ENCODE measurements at regions not wholly inside any gene's neighbourhood (a gene's known extent, or its start where the extent isn't known, plus 50 kb on each side); places are given as distances from the start of the nearest gene placed in this dataset.
"Not testable (repeated sequence)": the region's sequence is repeated elsewhere in the genome, so short reads cannot be mapped to it uniquely, and the experiment has no call there.

DNA sequence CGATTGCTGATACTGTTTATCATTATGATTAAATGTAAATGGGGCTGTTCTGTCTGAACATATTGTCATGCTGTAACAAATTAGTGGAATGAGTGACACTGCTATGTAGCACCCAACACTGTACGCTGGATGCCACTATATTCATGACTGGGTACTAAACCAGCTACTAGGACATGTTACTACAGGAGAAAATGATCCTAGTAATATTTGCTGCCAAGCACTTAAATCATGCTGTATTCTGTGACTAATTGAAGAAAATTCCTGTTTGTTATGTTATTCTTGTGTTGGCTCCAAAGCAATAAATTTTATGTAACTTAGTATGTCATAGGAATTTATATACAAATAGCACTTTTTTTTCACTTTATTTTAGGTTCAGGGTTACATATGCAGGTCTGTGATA, 804.2 kb downstream of the CENPC start:
- Histone ChIP-seq H3K9me3 (no peaks in the 10 kb centered on the region), H3K27me3 (no peaks in the 10 kb centered on the region), H3K4me3 (no peak overlapping the region), H3K36me3 (no peaks in the 10 kb centered on the region), H3K27ac (no peak overlapping the region), H3K4me1 (no peaks in the 10 kb centered on the region)
- intact Hi-C loops (cut with DNase I; ENCODE audit: low total_unique reads): no loop called here
- no peak for DNase-seq (ENCODE audit: low spot score in 2 of 2)
- TF ChIP-seq POLR2AphosphoS5 (IDR thresholded peaks at IDR 0.05): no peak
- TF ChIP-seq POLR2A (IDR thresholded peaks at IDR 0.05): no peak
- TF ChIP-seq, protein P1, sequence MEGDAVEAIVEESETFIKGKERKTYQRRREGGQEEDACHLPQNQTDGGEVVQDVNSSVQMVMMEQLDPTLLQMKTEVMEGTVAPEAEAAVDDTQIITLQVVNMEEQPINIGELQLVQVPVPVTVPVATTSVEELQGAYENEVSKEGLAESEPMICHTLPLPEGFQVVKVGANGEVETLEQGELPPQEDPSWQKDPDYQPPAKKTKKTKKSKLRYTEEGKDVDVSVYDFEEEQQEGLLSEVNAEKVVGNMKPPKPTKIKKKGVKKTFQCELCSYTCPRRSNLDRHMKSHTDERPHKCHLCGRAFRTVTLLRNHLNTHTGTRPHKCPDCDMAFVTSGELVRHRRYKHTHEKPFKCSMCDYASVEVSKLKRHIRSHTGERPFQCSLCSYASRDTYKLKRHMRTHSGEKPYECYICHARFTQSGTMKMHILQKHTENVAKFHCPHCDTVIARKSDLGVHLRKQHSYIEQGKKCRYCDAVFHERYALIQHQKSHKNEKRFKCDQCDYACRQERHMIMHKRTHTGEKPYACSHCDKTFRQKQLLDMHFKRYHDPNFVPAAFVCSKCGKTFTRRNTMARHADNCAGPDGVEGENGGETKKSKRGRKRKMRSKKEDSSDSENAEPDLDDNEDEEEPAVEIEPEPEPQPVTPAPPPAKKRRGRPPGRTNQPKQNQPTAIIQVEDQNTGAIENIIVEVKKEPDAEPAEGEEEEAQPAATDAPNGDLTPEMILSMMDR (IDR thresholded peaks at IDR 0.05): no peak

DNA sequence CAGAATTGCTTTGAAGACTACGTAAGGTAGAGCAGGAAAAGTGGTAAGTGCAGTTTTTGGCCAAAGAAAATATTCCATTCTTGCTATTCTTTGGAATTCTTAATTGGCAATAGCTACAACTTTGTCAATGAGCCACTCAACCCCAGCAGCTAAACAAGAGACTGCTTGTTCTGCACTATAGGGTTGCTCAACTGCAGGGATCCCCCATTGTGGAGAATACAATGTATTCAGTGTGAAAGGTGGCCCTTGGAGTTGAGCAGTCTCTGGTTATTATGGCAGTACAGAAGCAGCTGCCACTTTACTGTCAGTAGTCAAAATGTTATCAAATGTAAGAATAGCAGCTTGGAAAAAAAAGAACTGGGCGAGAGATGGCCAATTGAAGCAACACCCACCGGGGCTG, 808.7 kb downstream of the CENPC start:
- no peak for TF ChIP-seq POLR2A (IDR thresholded peaks at IDR 0.05)
- TF ChIP-seq, protein P1 (IDR thresholded peaks at IDR 0.05): no peak
- TF ChIP-seq POLR2AphosphoS5 (IDR thresholded peaks at IDR 0.05): no peak
- no peak overlapping the region for H3K4me3 ChIP-seq
- no peak overlapping the region for H3K27ac ChIP-seq
- DNase-seq (ENCODE audit: low spot score in 2 of 2): peak in 1 of 2 donors; percentile 17
- no peaks in the 10 kb centered on the region for H3K4me1 ChIP-seq
- H3K27me3 ChIP-seq: no peaks in the 10 kb centered on the region
- no peaks in the 10 kb centered on the region for H3K36me3 ChIP-seq
- H3K9me3 ChIP-seq: no peaks in the 10 kb centered on the region
- intact Hi-C loops (cut with DNase I; ENCODE audit: low total_unique reads): no loop called here

DNA sequence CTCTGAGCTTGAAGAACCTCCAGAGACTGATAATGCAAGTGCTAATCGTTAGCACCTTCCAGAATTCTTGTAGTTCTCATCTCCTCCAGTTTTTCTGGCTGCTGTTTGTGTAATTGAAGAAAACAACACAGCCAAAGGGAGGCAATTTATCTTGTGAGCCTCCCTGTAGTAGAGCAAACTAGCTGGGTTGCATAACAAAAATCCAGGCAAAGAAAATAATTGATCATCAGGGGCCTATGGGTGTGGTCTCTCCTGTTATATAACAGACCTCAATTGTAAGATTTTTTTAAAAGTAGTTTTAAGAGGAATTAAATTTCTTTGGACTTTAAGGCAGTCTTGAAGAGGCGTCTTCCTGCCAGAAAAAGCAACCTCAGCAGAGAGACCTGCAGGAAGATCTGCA, 817.0 kb downstream of the CENPC start:
- no peaks in the 10 kb centered on the region for H3K9me3 ChIP-seq
- DNase-seq (ENCODE audit: low spot score in 2 of 2): no peak
- no peak overlapping the region for H3K27ac ChIP-seq
- no peaks in the 10 kb centered on the region for H3K36me3 ChIP-seq
- no peak overlapping the region for H3K4me3 ChIP-seq
- intact Hi-C loops (cut with DNase I; ENCODE audit: low total_unique reads): no loop called here
- TF ChIP-seq POLR2A (IDR thresholded peaks at IDR 0.05): no peak
- TF ChIP-seq POLR2AphosphoS5 (IDR thresholded peaks at IDR 0.05): no peak
- TF ChIP-seq, protein P1 (IDR thresholded peaks at IDR 0.05): no peak
- no peaks in the 10 kb centered on the region for H3K4me1 ChIP-seq
- no peaks in the 10 kb centered on the region for H3K27me3 ChIP-seq

DNA sequence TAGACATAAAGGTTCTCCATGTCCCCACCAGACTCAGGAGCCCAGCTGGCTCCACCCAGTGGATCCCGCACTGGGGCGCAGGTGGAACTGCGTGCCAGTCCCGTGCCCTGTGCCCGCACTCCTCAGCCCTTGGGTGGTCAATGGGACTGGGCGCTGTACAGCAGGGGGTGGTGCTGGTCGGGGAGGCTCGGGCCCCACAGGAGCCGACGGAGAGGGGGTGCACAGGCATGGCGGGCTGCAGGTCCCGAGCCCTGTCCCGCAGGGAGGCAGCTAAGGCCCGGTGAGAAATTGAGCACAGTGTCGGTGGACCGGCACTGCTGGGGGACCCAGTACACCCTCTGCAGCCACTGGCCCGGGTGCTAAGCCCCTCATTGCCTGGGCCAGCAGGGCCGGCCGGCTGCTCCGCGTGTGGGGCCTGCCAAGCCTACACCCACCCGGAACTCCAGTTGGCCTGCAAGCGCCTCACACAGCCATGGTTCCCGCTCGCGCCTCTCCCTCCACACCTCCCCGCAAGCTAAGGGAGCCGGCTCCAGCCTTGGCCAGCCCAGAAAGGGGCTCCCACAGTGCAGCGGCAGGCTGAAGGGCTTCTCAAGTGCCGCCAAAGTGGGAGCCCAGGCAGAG, 832.9 kb downstream of the CENPC start:
- H3K9me3 ChIP-seq; H3K27ac ChIP-seq; H3K4me1 ChIP-seq; H3K4me3 ChIP-seq; DNase-seq (ENCODE audit: low spot score in 2 of 2); H3K27me3 ChIP-seq; intact Hi-C loops (cut with DNase I; ENCODE audit: low total_unique reads); H3K36me3 ChIP-seq: not testable (repeated sequence)

DNA sequence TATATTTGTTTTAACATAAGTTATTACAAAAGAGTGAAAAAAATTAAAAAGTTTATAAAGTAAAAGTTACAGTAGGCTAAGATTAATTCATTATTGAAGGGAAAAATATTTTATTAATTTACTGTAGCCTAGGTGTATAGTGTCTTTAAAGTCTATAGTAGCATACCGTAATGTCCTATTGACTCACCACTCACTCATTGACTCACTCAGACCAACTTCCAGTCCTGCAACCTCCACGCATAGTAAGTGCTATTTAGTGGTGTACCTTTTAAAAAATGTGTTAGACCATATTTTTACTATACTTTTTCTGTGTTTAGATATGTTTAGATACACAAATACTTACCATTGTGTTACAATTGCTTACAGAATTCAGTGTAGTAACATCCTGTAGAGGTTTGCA, 841.1 kb downstream of the CENPC start:
- DNase-seq (ENCODE audit: low spot score in 2 of 2): no peak
- intact Hi-C loops (cut with DNase I; ENCODE audit: low total_unique reads): no loop called here
- TF ChIP-seq POLR2AphosphoS5 (IDR thresholded peaks at IDR 0.05) (no peak), POLR2A (IDR thresholded peaks at IDR 0.05) (no peak)
- TF ChIP-seq, protein P1 (IDR thresholded peaks at IDR 0.05): no peak
- Histone ChIP-seq H3K27me3 (no peaks in the 10 kb centered on the region), H3K4me3 (no peak overlapping the region), H3K27ac (no peak overlapping the region), H3K9me3 (no peaks in the 10 kb centered on the region), H3K36me3 (no peaks in the 10 kb centered on the region), H3K4me1 (no peaks in the 10 kb centered on the region)

DNA sequence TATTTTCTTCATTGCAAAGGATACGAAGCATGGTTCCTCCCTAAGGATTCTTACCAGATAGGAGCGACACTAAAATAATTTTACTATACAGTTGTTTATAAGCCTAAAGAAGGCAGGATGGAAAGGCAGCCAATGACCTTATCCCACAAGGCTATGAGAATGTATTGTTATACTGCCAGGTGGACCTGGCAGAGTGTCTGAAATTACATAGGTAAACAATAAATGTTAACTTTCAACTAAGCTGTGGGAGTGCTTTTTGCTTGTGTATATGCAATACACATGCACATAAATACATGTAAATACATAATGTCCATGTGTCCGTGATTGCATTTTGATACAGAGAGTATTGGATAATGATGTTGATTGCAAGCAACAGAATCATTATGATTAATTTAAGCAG, 850.6 kb downstream of the CENPC start:
- intact Hi-C loops (cut with DNase I; ENCODE audit: low total_unique reads): no loop called here
- no peak for DNase-seq (ENCODE audit: low spot score in 2 of 2)
- H3K27ac ChIP-seq: no peak overlapping the region
- no peak overlapping the region for H3K4me3 ChIP-seq
- H3K4me1 ChIP-seq: no peaks in the 10 kb centered on the region
- peaks cover 5 to 7% of the 10 kb centered on the region in 2 donors for H3K9me3 ChIP-seq
- no peak for TF ChIP-seq POLR2A (IDR thresholded peaks at IDR 0.05)
- TF ChIP-seq POLR2AphosphoS5 (IDR thresholded peaks at IDR 0.05): no peak
- TF ChIP-seq, protein P1 (IDR thresholded peaks at IDR 0.05): no peak
- no peaks in the 10 kb centered on the region for H3K27me3 ChIP-seq
- H3K36me3 ChIP-seq: no peaks in the 10 kb centered on the region

All from breast epithelium (tissue), 4 donors.